GM21717 (cell line): ENCODE measurements at regions not wholly inside any gene's neighbourhood (a gene's known extent, or its start where the extent isn't known, plus 50 kb on each side); places are given as distances from the start of the nearest gene placed in this dataset.
A peak's percentile ranks its signal among the peaks of the same experiment; 100 is the strongest.

Source experiments
- ATAC-seq: cut with Tn5 transposase; IDR thresholded peaks from one replicate; pipeline ENCODE4 v1.9.1; 2021; ENCODE audit warnings: mild to moderate bottlenecking, moderate library complexity; ENCODE audit not compliant: unreplicated experiment

GRCh38 chr5:7955476-7955875, 86.5 kb downstream of the MTRR start:
- no peak for ATAC-seq

DNA sequence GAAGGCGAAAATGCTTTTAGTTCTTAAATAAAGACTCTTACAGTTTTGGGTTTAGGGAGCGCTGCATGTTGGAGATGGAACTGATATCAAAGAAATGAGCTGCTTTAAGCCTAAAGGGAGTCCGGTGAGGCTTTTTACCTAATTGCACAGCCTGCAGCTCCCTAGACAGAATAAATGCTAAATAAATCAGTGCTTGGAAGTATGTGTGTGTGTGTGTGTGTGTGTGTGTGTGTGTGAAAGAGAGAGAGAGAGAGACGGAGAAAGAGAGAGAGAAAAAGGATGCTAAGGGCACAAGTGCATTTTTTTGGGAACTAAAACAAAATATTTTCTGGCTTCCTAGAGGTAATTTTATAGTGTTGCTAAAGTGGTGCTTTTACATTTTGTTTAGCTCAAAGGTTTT, 88.4 kb downstream of the MTRR start:
- no peak for ATAC-seq

DNA sequence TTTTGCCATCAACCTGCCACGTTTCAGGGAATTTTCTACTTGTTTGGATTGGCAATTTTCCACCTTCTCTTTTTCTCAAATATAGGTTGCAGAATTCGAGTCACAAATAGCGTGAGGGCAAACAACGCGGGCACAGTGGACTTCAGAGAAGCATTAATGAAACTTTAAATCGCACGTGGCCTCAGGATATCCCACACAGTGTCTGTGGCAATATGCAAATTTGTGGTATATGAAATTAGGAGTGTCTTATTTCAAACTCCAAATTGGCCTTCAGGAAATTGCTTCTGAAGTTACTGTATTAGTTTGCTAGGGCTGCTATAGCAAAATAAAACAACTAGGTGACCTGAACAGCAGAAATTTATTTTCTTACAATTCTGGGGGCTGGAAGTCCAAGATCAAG, 91.2 kb downstream of the MTRR start:
- ATAC-seq: no peak

GRCh38 chr5:7961540-7961939, 92.6 kb downstream of the MTRR start:
- no peak for ATAC-seq

GRCh38 chr5:7970816-7971215, 101.9 kb downstream of the MTRR start:
- ATAC-seq: peak; percentile 62

- no peak for ATAC-seq
Observed at GRCh38 chr5:7976411-7977190, 107.7 kb downstream of the MTRR start.

- no peak for ATAC-seq
Observed at GRCh38 chr5:7978114-7978513, 109.2 kb downstream of the MTRR start.

DNA sequence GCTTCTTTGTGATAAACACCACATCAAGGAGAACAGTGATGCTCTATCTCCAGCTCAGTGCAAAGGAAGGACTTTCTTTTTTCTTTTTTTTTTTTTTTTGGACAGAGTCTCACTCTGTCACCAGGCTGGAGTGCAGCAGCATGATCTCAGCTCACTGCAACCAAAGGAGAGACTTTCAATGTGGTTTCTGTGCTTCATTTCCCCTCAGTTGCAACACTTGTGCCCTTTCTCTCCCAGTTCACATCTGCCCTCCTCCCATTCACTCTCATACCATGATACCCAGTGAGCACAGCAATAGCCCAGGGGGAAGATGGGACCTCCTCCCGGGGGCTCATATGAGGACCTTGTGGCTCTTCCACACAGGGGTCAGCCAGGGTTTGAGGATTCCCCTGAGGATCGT, 110.0 kb downstream of the MTRR start:
- no peak for ATAC-seq

DNA sequence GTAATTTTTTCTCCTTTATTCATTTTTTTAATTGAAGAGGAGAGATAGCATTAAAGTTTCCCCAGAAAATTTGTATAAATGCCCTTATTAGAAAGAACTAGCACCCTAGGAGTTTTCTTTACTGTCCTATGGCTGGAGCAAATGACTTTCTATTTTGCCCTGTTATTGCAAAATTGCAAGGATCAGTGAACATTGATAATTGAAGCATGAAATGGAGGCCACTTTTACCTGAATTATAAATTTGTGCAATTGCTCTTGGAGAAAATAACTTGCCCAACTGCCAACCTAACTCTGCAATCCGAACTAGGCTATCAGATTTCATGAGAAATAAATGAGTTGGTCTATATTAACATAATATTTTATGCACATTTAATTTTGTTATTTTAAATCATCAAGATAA, 111.9 kb downstream of the MTRR start:
- no peak for ATAC-seq

- no peak for ATAC-seq
Observed at GRCh38 chr5:7983433-7983832, 114.5 kb downstream of the MTRR start.

GRCh38 chr5:7991125-7991821, 122.3 kb downstream of the MTRR start:
- no peak for ATAC-seq

- ATAC-seq: no peak
Observed at GRCh38 chr5:7995688-7996294, 126.8 kb downstream of the MTRR start.

GRCh38 chr5:8005416-8005815, 136.5 kb downstream of the MTRR start:
- ATAC-seq: no peak

DNA sequence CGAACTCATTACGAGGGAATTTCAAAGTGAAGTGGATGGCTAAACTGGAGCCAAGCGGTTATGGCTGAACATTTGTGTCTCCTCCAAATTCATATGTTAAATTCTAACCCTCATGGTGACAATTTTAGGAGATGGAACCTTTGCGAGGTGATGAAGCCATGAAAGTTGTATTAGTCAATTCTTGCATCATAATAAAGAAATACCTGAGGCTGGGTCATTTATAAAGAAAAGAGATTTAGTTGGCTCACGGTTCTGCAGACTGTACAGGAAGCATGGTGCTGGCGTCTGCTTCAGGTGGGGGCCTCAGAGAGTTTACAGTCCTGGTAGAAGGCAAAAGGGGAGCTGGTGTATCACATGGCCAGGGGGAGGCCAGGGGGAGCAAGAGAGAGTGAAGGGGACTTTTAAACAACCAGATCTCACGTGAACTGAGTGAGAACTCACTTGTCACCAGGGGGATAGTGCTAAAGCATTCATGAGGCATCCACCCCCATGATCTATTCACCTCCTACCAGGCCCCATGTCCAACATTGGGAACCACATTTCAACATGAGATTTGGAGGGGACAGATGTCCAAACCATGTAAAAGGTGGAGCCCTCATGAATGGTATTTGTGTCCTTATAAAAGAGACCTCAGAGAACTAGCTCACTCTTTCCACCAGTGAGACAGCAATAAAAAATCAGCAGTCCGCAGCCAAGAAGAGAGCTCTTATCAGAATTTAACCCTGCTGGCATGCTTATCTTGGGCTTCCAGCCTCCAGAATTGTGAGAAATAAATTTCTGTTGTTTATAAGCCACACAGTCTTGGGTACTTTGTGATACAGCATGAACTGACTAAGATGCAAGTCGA, 143.4 kb downstream of the MTRR start:
- no peak for ATAC-seq

GRCh38 chr5:8013948-8014710, 145.2 kb downstream of the MTRR start:
- ATAC-seq: no peak

DNA sequence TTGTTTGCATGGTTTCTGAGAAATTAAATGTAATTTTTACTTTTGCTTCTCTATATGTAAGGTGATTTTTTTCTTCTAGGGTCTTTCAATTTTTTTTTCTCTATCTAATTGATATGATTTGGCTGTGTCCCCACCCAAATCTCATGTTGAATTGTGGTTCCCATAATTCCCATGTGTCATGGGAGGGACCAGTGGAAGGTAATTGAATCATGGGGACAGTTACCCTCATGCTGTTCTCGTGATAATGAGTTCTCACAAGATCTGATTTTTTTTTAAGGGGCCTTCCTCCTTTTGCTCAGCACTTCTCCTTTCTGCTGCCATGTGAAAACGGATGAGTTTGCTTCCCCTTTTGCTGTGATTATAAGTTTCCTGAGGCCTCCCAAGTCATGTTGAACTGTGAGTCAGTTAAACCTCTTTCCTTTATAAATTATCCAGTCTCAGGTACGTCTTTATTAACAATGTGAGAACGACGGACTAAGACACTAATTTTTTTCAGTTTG, 150.8 kb downstream of the MTRR start:
- ATAC-seq: no peak

DNA sequence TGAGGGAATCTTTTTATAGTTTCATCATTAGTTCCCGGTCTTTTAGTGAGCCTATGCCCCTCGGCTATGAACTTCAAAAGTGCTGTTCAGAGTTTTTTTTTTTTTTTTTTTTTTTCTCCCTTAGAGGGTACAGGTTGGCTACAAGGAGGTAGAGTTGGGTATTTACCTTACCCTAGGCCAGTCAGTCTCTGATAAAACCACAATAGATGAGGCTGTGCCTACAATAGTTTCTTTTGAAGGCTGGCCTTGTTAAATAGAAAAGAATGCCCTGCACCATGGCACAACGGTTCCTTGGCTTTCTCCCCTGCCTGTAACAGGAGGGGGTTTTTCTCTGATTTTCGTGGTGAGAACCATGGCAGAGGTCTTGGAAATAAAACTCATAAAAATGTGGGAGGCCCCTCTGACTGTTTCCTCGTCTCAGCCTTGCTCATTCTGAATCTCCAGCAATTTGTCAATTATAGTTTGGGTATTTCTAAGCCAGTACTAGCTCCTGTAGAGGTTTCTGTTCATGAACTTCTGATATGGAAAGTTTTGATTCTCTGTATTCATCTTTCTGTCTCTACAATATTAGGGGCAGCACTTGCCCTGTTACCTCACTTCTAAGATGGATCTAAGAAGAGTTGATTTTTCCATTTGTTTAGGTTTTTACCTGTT, 152.0 kb downstream of the MTRR start:
- ATAC-seq: no peak

- ATAC-seq: no peak
Observed at GRCh38 chr5:8028243-8028642, 159.3 kb downstream of the MTRR start.

DNA sequence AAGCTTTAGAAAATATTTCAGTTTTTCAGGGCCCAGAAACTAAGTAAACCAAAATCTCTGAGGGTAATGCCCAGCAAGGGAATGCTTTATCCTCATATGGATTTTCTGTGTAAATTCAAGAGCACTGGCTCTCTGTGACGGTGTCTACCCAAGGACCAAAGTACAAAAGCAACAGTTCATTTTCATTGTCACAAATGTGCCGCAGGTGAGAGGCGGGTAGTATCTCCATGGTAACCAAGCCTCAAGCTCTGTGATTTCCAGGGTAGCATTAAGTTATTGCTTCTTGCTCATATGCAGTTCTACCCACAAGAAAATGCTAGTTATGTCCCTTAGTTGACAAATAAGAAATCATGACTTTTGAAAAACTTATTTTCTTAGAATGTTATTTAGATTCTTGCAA, 164.3 kb downstream of the MTRR start:
- ATAC-seq: no peak

GRCh38 chr5:8034852-8035251, 165.9 kb downstream of the MTRR start:
- no peak for ATAC-seq
